Activated CD4-positive, alpha-beta memory T cell treated with anti-CD3 and anti-CD28 coated beads, Interleukin-2, amount 10 ng/mL, durations not matched to agents 7 days and 5 days (primary cell): ENCODE measurements at regions not wholly inside any gene's neighbourhood (a gene's known extent, or its start where the extent isn't known, plus 50 kb on each side); places are given as distances from the start of the nearest gene placed in this dataset.
"Not testable (repeated sequence)": the region's sequence is repeated elsewhere in the genome, so short reads cannot be mapped to it uniquely, and the experiment has no call there.

Experiments used
- CTCF ChIA-PET: fragments of 350-600 bp; sonication (Branson Sonifier 250); formaldehyde crosslinking; loops from one replicate; lab custom pipeline; 2021; ENCODE audit warnings: antibody characterized with exemption, inconsistent platforms; lab: Charles Lee
- POLR2A ChIA-PET: fragments of 350-600 bp; sonication (Branson Sonifier 250); formaldehyde crosslinking; loops from one replicate; lab custom pipeline; 2021; ENCODE audit warnings: antibody characterized with exemption; lab: Charles Lee
- DNase-seq: peaks from one replicate; pipeline ENCODE4 v3.0.0-alpha.2; 2020
- H3K27ac Mint-ChIP-seq: one replicate; pipeline ENCODE4 v1.8.0; 2021; ENCODE audit warnings: mild to moderate bottlenecking, mixed read lengths
- H3K27me3 Mint-ChIP-seq: one replicate; pipeline ENCODE4 v1.8.0; 2021; ENCODE audit warnings: mixed read lengths
- H3K36me3 Mint-ChIP-seq: one replicate; pipeline ENCODE4 v1.8.0; 2021; ENCODE audit warnings: low read depth, mixed read lengths
- H3K4me1 Mint-ChIP-seq: one replicate; pipeline ENCODE4 v1.8.0; 2021; ENCODE audit warnings: mixed read lengths
- H3K4me3 Mint-ChIP-seq: one replicate; pipeline ENCODE4 v1.8.0; 2021; ENCODE audit warnings: mild to moderate bottlenecking, mixed read lengths
- H3K9me3 Mint-ChIP-seq: one replicate; pipeline ENCODE4 v1.8.0; 2021; ENCODE audit warnings: mixed read lengths

DNA sequence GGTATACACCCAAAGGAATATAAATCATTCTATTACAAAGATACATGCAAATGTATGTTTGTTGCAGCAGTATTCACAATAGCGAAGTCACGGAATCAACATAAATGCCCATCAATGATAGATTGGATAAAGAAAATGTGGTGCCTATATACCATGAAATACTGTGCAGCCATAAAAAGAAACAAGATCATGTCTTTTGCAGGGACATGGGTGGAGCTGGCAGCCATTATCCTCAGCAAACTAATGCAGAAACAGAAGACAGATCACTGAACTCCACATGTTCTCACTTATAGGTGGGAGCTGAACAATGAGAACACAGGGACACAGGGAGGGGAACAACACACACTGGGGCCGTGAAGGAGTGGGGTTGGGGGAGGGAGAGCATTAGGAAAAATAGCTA, 315.2 kb downstream of the CPS1 start:
- H3K4me3 Mint-ChIP-seq, H3K27ac Mint-ChIP-seq, H3K9me3 Mint-ChIP-seq, POLR2A ChIA-PET, H3K4me1 Mint-ChIP-seq, H3K27me3 Mint-ChIP-seq, DNase-seq, H3K36me3 Mint-ChIP-seq, CTCF ChIA-PET: not testable (repeated sequence)

DNA sequence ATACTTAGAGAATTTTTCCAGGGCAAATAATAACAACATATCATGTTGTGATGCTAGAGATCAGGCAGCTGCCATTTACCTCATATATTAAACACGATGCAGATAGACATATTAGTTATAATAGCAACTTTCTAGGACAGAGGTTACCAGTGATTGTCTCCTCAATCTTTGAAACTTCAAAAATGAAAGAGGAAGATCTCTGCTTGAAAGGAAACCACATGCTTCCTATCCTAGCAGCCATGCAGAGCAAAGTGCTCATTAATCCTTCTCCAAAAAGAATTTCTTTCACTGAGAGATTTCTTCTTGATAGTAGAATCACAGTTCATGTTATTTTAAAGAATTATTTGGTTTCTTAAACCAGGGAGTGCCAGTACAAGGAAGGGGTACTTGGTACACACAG, 317.2 kb downstream of the CPS1 start:
- H3K9me3 Mint-ChIP-seq = no peaks in the 10 kb centered on the region
- H3K27me3 Mint-ChIP-seq = no peaks in the 10 kb centered on the region
- CTCF ChIA-PET = no interaction called here

DNA sequence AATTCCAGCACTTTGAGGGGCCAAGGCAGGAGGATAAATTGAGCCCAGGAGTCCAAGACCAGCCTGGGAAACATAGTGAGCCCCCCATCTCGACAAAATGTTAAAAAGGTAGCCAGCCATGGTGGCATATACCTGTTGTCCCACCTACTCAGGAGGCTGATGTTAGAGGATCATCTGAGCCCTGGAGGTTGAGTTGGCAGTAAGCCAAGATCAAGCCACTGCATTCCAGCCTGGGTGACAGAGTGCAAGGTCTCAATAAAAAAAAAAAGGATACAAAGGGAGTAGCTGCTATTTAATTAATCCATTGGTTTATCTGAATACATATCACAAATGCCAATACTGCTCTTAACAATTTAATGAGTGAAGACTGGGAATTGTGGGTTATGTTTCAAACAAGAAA, 327.8 kb downstream of the CPS1 start:
- no peak for DNase-seq
- H3K27me3 Mint-ChIP-seq = no peaks in the 10 kb centered on the region
- ChIA-PET CTCF (no interaction called here), POLR2A (no interaction called here)
- no peaks in the 10 kb centered on the region for H3K36me3 Mint-ChIP-seq
- no peaks in the 10 kb centered on the region for H3K4me1 Mint-ChIP-seq
- no peak overlapping the region for H3K4me3 Mint-ChIP-seq
- peaks cover 10% of the 10 kb centered on the region for H3K9me3 Mint-ChIP-seq
- no peak overlapping the region for H3K27ac Mint-ChIP-seq

More for the DNA sequence above, 317.2 kb downstream of the CPS1 start:
- no peak overlapping the region for H3K4me3 Mint-ChIP-seq
- H3K36me3 Mint-ChIP-seq = no peaks in the 10 kb centered on the region
- no peaks in the 10 kb centered on the region for H3K4me1 Mint-ChIP-seq
- no peak overlapping the region for H3K27ac Mint-ChIP-seq
- DNase-seq = no peak
- POLR2A ChIA-PET = no interaction called here

DNA sequence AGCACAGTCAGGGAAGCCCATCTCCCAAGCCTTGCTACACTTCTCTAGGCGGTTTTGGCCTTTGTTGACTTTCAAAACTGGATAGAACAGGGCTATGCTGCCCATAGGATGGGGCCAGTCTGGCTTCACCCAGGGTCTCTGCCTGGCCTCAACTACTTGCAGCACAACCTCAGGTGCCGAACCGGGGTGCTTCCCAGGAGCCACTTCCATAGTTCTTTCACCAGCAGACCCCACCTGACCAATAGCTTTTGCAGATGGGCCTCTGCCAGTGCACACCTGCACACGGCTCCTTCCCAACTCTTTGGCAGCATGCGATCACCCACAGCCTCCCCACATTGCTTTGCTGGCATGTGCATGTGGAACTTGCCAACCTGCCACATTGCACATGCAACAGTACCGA, 331.6 kb downstream of the CPS1 start:
- DNase-seq = no peak
- no peaks in the 10 kb centered on the region for H3K27me3 Mint-ChIP-seq
- H3K4me1 Mint-ChIP-seq = no peaks in the 10 kb centered on the region
- H3K9me3 Mint-ChIP-seq = peaks cover 10% of the 10 kb centered on the region
- POLR2A ChIA-PET = no interaction called here
- no peak overlapping the region for H3K27ac Mint-ChIP-seq
- CTCF ChIA-PET = no interaction called here
- no peaks in the 10 kb centered on the region for H3K36me3 Mint-ChIP-seq
- H3K4me3 Mint-ChIP-seq = no peak overlapping the region

DNA sequence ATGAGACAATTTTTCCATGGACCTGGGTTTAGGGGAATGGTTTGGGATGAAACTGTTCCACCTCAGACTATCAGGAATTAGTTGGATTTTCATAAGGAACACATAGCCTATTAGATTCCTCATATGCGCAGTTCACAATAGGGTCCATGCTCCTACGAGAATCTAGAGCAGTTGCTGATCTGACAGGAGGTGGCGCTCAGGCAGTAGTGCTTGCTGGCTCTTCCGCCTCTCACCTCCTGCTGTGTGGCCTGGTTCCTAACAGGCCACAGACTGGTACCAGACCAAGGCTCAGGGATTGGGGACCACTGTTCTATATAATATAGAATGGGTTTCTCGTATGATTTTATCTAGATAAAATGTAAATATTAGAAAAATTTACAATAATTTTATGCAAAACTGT, 338.7 kb downstream of the CPS1 start:
- CTCF ChIA-PET = no interaction called here
- POLR2A ChIA-PET = no interaction called here
- no peaks in the 10 kb centered on the region for H3K36me3 Mint-ChIP-seq
- no peak overlapping the region for H3K4me3 Mint-ChIP-seq
- no peaks in the 10 kb centered on the region for H3K9me3 Mint-ChIP-seq
- no peaks in the 10 kb centered on the region for H3K4me1 Mint-ChIP-seq
- H3K27me3 Mint-ChIP-seq = no peaks in the 10 kb centered on the region
- no peak overlapping the region for H3K27ac Mint-ChIP-seq
- DNase-seq = no peak

DNA sequence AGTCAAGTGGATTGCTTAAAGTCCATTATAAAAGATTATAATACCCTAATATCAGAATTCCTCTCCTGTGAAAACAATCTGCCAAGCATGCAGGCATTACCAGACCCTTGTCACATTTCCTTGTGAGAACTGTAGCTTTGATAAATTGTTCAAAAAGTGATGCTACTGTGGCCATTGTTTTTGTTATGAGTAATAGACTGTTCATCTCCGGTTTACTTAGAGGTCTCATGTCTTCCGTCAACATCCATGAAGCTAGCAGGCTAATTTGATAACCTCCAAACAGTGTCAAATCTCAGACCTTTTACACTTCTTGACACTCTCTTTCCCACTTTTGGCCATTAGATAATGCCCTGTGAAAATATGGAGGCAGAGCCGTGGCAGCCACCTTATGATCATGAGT, 342.7 kb downstream of the CPS1 start:
- Mint-ChIP-seq H3K9me3 (no peaks in the 10 kb centered on the region), H3K27me3 (no peaks in the 10 kb centered on the region), H3K27ac (no peak overlapping the region), H3K4me1 (no peaks in the 10 kb centered on the region), H3K36me3 (no peaks in the 10 kb centered on the region), H3K4me3 (no peak overlapping the region)
- no peak for DNase-seq
- ChIA-PET CTCF (no interaction called here), POLR2A (no interaction called here)

DNA sequence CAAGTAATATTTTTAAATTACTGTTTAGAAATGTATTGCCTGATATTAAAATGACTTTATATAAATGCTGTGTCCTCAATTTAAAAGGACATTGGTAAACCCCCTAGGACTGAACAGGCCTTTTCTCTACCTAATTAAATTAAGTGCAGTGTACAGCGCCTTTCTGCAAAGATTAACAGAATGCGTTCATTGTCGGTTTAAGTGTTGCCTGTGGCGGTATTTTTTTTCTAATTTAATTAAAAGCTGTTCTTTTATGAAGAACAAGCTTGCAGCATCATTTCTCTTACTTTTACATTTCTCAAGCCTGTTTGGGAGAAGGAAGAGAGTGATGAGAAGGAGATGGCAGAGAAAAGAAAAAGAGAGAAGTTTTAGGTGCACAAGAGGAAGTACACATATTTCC, 344.9 kb downstream of the CPS1 start:
- H3K36me3 Mint-ChIP-seq = no peaks in the 10 kb centered on the region
- no peaks in the 10 kb centered on the region for H3K4me1 Mint-ChIP-seq
- no peak overlapping the region for H3K4me3 Mint-ChIP-seq
- CTCF ChIA-PET = no interaction called here
- H3K9me3 Mint-ChIP-seq = no peaks in the 10 kb centered on the region
- DNase-seq = no peak
- H3K27ac Mint-ChIP-seq = no peak overlapping the region
- no peaks in the 10 kb centered on the region for H3K27me3 Mint-ChIP-seq
- POLR2A ChIA-PET = no interaction called here

DNA sequence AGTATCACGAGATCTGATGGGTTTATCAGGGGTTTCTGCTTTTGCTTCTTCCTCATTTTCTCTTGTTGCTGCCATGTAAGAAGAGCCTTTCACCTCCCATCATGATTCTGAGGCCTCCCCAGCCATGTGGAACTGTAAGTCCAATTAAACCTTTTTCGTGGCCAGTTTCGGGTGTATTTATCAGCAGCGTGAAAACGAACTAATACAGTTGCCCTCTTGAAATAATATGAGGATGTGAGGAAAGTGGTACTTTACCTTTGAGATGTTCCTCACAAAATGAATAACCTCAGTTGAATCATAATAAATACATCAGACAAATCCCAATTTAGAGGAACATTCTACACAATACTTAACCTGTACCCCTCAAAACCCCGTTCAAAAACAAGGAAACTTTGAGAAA, 356.4 kb downstream of the CPS1 start:
- ChIA-PET CTCF (no interaction called here), POLR2A (no interaction called here)
- no peaks in the 10 kb centered on the region for H3K27me3 Mint-ChIP-seq

DNA sequence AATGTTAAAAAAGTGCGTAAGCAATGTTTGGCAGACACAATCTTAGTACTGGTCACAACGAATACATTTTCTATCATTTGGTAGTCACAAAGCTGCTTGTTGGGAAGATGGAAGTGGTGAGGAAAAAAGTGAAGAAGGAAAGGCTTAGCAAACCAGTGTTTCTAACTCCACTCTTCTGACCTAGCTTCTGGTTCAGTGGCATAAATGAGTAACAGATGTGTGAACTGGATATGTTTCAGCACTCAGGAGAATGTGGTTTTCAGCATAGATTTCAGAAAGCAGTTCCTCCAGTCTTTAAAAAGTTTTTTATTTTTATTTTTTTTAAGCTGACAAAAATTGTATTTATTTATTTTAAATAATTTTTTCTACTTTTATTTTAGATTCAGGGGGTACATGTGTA, 357.1 kb downstream of the CPS1 start:
- ChIA-PET CTCF (no interaction called here), POLR2A (no interaction called here)
- H3K27me3 Mint-ChIP-seq = no peaks in the 10 kb centered on the region
- no peak overlapping the region for H3K27ac Mint-ChIP-seq
- DNase-seq = no peak
- no peaks in the 10 kb centered on the region for H3K36me3 Mint-ChIP-seq
- H3K4me3 Mint-ChIP-seq = no peak overlapping the region
- no peaks in the 10 kb centered on the region for H3K4me1 Mint-ChIP-seq
- H3K9me3 Mint-ChIP-seq = peaks cover 5% of the 10 kb centered on the region

More for the DNA sequence above, 356.4 kb downstream of the CPS1 start:
- peaks cover 5% of the 10 kb centered on the region for H3K9me3 Mint-ChIP-seq
- no peaks in the 10 kb centered on the region for H3K4me1 Mint-ChIP-seq
- H3K36me3 Mint-ChIP-seq = no peaks in the 10 kb centered on the region
- H3K4me3 Mint-ChIP-seq = no peak overlapping the region
- no peak for DNase-seq
- H3K27ac Mint-ChIP-seq = no peak overlapping the region

DNA sequence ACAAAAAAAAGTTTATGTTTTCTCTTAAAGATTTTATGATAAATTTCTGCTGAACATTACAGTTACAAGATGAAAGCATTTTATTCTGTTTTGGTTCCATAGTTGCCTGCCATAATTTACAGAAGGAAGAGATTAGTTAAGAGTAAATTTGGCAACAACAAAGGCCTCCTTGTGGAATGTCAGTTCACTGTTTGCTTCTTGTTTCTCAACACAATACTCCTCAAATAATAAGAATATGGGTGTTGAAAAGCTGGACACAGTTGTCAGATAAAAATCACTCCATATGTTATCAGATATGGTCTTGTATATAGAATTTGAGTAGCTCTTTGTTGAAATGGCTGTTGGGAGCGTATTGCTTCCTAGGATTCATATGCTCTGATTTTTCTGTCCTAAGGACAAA, 359.5 kb downstream of the CPS1 start:
- Mint-ChIP-seq H3K9me3 (peaks cover 5% of the 10 kb centered on the region), H3K36me3 (no peaks in the 10 kb centered on the region), H3K27me3 (no peaks in the 10 kb centered on the region), H3K27ac (no peak overlapping the region), H3K4me1 (no peaks in the 10 kb centered on the region), H3K4me3 (no peak overlapping the region)
- CTCF ChIA-PET = no interaction called here
- POLR2A ChIA-PET = no interaction called here
- no peak for DNase-seq

DNA sequence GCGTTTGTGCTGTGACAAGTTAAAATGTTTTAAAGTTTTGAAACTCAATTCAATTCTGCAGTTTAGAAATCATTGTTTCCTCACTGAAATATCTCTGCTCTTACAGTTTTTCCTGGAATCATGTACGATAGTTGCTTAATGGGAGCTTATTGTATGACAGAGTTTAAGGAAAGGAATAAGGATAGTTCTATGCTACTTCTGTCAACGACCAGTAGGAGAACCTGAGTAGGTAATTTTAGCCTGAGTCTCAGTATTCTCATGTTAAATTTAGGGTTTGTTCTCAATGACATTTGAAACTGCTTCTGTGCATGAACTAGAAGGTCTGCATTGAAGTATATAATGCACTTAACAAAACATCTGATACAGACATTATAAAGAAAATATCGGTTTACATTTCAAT, 361.1 kb downstream of the CPS1 start:
- H3K4me1 Mint-ChIP-seq = no peaks in the 10 kb centered on the region
- no peaks in the 10 kb centered on the region for H3K36me3 Mint-ChIP-seq
- H3K9me3 Mint-ChIP-seq = peaks cover 5% of the 10 kb centered on the region
- H3K27ac Mint-ChIP-seq = no peak overlapping the region
- ChIA-PET CTCF (interaction anchor here (0.6 kb wide), 1 partner anchor 11 kb away, joined by 3 read pairs; no protein-coding TSS in a partner anchor), POLR2A (no interaction called here)
- no peaks in the 10 kb centered on the region for H3K27me3 Mint-ChIP-seq
- H3K4me3 Mint-ChIP-seq = no peak overlapping the region
- no peak for DNase-seq

DNA sequence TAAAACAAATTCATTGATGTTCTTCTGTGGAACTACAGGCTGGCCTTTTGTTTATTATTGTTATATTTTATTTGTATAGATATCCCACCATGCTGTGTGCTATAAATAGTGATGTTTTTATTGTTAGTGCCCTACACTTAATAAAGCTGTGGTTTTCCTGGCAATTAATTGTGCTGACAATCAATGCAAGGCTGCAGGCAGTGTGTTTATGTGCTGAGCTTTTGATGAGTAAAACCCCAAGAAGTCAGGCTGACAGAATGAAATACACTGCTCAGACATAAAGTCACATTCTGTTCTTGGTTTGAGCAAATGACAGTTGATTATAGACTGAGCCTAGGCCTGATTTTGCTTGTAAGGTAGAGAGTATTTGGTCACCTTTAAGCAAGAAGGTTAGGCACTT, 362.7 kb downstream of the CPS1 start:
- no peak for DNase-seq
- no peaks in the 10 kb centered on the region for H3K36me3 Mint-ChIP-seq
- peaks cover 1% of the 10 kb centered on the region for H3K9me3 Mint-ChIP-seq
- H3K27me3 Mint-ChIP-seq = no peaks in the 10 kb centered on the region
- H3K27ac Mint-ChIP-seq = no peak overlapping the region
- H3K4me3 Mint-ChIP-seq = no peak overlapping the region
- POLR2A ChIA-PET = no interaction called here
- H3K4me1 Mint-ChIP-seq = no peaks in the 10 kb centered on the region
- CTCF ChIA-PET = no interaction called here

DNA sequence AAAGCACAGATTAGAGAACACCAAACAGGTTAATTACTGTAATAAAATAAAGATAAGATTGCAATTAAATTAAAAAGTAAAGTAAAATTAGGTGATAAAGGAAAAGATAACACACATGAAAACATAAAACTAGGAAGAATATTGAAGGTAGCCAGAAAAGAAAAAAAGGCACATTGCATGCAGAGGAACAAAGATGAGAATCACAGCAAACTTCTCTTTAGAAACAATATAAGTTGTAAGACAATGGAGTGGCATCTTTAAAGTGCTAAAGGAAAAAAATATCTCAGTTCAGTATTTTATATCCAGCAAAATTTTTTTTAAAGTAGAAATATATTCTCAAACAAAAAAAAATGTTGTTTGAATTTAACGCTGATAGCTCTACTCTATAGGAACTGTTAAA, 366.0 kb downstream of the CPS1 start:
- no peaks in the 10 kb centered on the region for H3K4me1 Mint-ChIP-seq
- POLR2A ChIA-PET = no interaction called here
- DNase-seq = no peak
- H3K27me3 Mint-ChIP-seq = no peaks in the 10 kb centered on the region
- CTCF ChIA-PET = no interaction called here
- no peaks in the 10 kb centered on the region for H3K9me3 Mint-ChIP-seq
- no peak overlapping the region for H3K4me3 Mint-ChIP-seq
- no peaks in the 10 kb centered on the region for H3K36me3 Mint-ChIP-seq
- H3K27ac Mint-ChIP-seq = no peak overlapping the region

DNA sequence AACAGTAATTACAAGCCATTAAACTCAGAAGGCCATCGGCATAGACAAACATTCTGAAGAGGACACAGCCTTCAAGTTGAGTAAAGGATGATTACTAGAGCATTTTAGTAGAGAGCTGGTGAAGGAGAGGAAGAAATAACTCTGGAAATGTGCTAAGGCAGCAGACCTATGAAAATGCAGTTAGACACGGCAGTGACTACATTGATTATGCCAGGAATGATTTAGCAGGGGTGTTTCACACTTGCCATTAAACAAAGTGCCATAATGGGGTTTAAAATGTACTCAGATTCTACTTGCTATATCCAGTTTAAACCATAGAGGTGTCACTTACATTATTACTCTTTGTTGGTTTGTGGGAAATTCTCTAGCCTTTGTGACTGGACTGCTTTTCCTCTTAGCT, 372.3 kb downstream of the CPS1 start:
- Mint-ChIP-seq H3K9me3 (peaks cover 3% of the 10 kb centered on the region), H3K27ac (no peak overlapping the region), H3K36me3 (no peaks in the 10 kb centered on the region), H3K4me3 (no peak overlapping the region), H3K27me3 (no peaks in the 10 kb centered on the region), H3K4me1 (no peaks in the 10 kb centered on the region)
- ChIA-PET CTCF (interaction anchor here (0.6 kb wide), 1 partner anchor 12 kb away, joined by 3 read pairs; no protein-coding TSS in a partner anchor), POLR2A (no interaction called here)
- no peak for DNase-seq

DNA sequence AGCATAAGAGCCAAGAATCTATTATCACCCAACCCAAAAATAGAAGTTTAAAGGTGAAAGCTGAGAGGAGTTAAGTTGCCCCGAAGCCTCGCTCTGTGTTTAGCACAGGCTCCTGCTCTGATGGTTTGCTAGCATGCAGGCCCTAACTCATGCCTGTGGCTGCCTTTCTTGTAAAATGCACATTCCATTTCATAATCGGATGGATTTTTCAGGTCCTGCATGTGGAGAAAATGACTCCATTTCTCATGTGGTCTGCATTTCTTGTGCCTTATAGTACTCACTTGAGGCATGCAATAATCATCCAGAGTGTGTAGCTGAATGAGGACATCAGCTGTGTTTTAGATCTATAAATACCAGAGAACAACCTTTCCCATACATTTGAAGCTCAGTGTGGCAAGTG, 381.8 kb downstream of the CPS1 start:
- POLR2A ChIA-PET = no interaction called here

More for the DNA sequence above, 381.8 kb downstream of the CPS1 start:
- CTCF ChIA-PET = no interaction called here
- Mint-ChIP-seq H3K9me3 (peaks cover 2% of the 10 kb centered on the region), H3K4me3 (no peak overlapping the region), H3K27me3 (no peaks in the 10 kb centered on the region), H3K4me1 (no peaks in the 10 kb centered on the region), H3K36me3 (no peaks in the 10 kb centered on the region), H3K27ac (no peak overlapping the region)
- no peak for DNase-seq
